Mesenchymal stem cell (in vitro differentiated cells and primary cell): ENCODE measurements at regions not wholly inside any gene's neighbourhood (a gene's known extent, or its start where the extent isn't known, plus 50 kb on each side); places are given as distances from the start of the nearest gene placed in this dataset.

ENCODE experiments used
- DNase-seq: peaks from one replicate; pipeline ENCODE4 v3.0.0-alpha.2; 2013
- H2AFZ ChIP-seq: one replicate; pipeline ENCODE4 v1.6.1; 2013; ENCODE audit warnings: low read depth, mild to moderate bottlenecking, control low read depth, inconsistent platforms, low read length, moderate library complexity
- H2AK5ac ChIP-seq: 2 replicates; pipeline ENCODE4 v1.6.1; 2013; ENCODE audit warnings: low read length, moderate library complexity, mild to moderate bottlenecking, inconsistent platforms; ENCODE audit not compliant: severe bottlenecking
- H2BK120ac ChIP-seq: one replicate; pipeline ENCODE4 v1.6.1; 2013; ENCODE audit warnings: low read depth, mild to moderate bottlenecking, inconsistent platforms, low read length, moderate library complexity
- H2BK12ac ChIP-seq, 2 experiments: one replicate each; pipeline ENCODE4 v1.6.1; 2013; ENCODE audit warnings: inconsistent platforms in 2 of 2, low read length in 2 of 2, mild to moderate bottlenecking in 2 of 2, moderate library complexity in 2 of 2, control low read depth in 1 of 2
- H2BK15ac ChIP-seq: one replicate; pipeline ENCODE4 v1.6.1; 2013; ENCODE audit warnings: mild to moderate bottlenecking, low read depth, inconsistent platforms; ENCODE audit not compliant: poor library complexity, severe bottlenecking
- H2BK5ac ChIP-seq: 2 replicates; pipeline ENCODE4 v1.6.1; 2013; ENCODE audit warnings: low read depth, mild to moderate bottlenecking, low read length, control low read depth, inconsistent platforms; ENCODE audit not compliant: poor library complexity, severe bottlenecking
- H3K14ac ChIP-seq, 2 experiments: one replicate each; pipeline ENCODE4 v1.6.1; 2013; ENCODE audit warnings: inconsistent platforms in 2 of 2, low read length in 2 of 2, control low read depth in 1 of 2, mild to moderate bottlenecking in 1 of 2, moderate library complexity in 1 of 2
- H3K18ac ChIP-seq, 2 experiments: one replicate each; pipeline ENCODE4 v1.6.1; 2013; ENCODE audit warnings: inconsistent platforms in 2 of 2, low read length in 2 of 2, control low read depth in 1 of 2, low read depth in 1 of 2, mild to moderate bottlenecking in 1 of 2
- H3K23ac ChIP-seq, 2 experiments: one replicate each; pipeline ENCODE4 v1.6.1; 2013; ENCODE audit warnings: inconsistent platforms in 2 of 2, low read length in 2 of 2, mild to moderate bottlenecking in 2 of 2, moderate library complexity in 2 of 2, control low read depth in 1 of 2
- H3K27ac ChIP-seq: 2 replicates; pipeline ENCODE4 v1.5.1; 2013; ENCODE audit warnings: mild to moderate bottlenecking, moderate library complexity, low read length, control low read depth, inconsistent platforms; ENCODE audit not compliant: poor library complexity, severe bottlenecking
- H3K27me3 ChIP-seq, 2 experiments: 2 replicates each; pipeline versions ENCODE4 v1.6.1 to v1.7.0; 2013; ENCODE audit warnings: low read length in 2 of 2, mild to moderate bottlenecking in 2 of 2, moderate library complexity in 2 of 2, control low read depth in 1 of 2, inconsistent platforms in 1 of 2; ENCODE audit not compliant: control insufficient read depth in 1 of 2, insufficient read depth in 1 of 2
- H3K36me3 ChIP-seq, 2 experiments: 2 replicates each; pipeline versions ENCODE4 v1.6.1 to v1.7.0; 2013; ENCODE audit warnings: low read length in 2 of 2, control low read depth in 1 of 2, inconsistent platforms in 1 of 2, low read depth in 1 of 2, mild to moderate bottlenecking in 1 of 2; ENCODE audit not compliant: insufficient read depth in 2 of 2, control insufficient read depth in 1 of 2
- H3K4ac ChIP-seq, 2 experiments: one replicate each; pipeline ENCODE4 v1.6.1; 2013; ENCODE audit warnings: inconsistent platforms in 2 of 2, low read length in 2 of 2, mild to moderate bottlenecking in 2 of 2, moderate library complexity in 2 of 2, control low read depth in 1 of 2, low read depth in 1 of 2
- H3K4me1 ChIP-seq: 2 replicates; pipeline ENCODE4 v1.6.1; 2013; ENCODE audit warnings: low read depth, low read length, control low read depth; ENCODE audit not compliant: control insufficient read depth, insufficient read depth
- H3K4me2 ChIP-seq: 2 replicates; pipeline ENCODE4 v1.6.1; 2013; ENCODE audit warnings: low read length, mild to moderate bottlenecking, inconsistent platforms; ENCODE audit not compliant: poor library complexity, severe bottlenecking
- H3K4me3 ChIP-seq, 2 experiments: 2 replicates each; pipeline versions ENCODE4 v1.5.1 to v1.7.0; 2013; ENCODE audit warnings: low read length in 2 of 2, mild to moderate bottlenecking in 2 of 2, control low read depth in 1 of 2, low read depth in 1 of 2; ENCODE audit not compliant: insufficient read depth in 1 of 2
- H3K79me1 ChIP-seq: replicated peaks from 2 replicates; pipeline ENCODE4 v1.6.1; 2013; ENCODE audit warnings: mild to moderate bottlenecking, control low read depth, low read length, inconsistent platforms; ENCODE audit not compliant: poor library complexity, severe bottlenecking
- H3K9ac ChIP-seq: 2 replicates; pipeline ENCODE4 v1.7.0; 2013; ENCODE audit warnings: mild to moderate bottlenecking, low read length, moderate library complexity
- H3K9me3 ChIP-seq: 2 replicates; pipeline ENCODE4 v1.7.0; 2013; ENCODE audit warnings: mild to moderate bottlenecking, low read length; ENCODE audit not compliant: control insufficient read depth
- H4K8ac ChIP-seq: one replicate; pipeline ENCODE4 v1.6.1; 2013; ENCODE audit warnings: inconsistent platforms, mild to moderate bottlenecking, low read length, moderate library complexity
- H4K91ac ChIP-seq: one replicate; pipeline ENCODE4 v1.6.1; 2013; ENCODE audit warnings: mild to moderate bottlenecking, low read length, inconsistent platforms
- WGBS: methylation state at CpG from one replicate; pipeline ENCODE4 v1.1.7; 2013; ENCODE audit warnings: mixed read lengths; 5-methylcytosine and 5-hydroxymethylcytosine counted together

- H3K27ac ChIP-seq: no peak overlapping the region
- H4K8ac ChIP-seq: no peak overlapping the region
- H3K36me3 ChIP-seq: no peaks in the 10 kb centered on the region
- no peak overlapping the region for H2AFZ ChIP-seq
- no peak overlapping the region for H3K23ac ChIP-seq
- H3K9ac ChIP-seq: no peak overlapping the region
- no peaks in the 10 kb centered on the region for H3K9me3 ChIP-seq
- no peak overlapping the region for H2BK120ac ChIP-seq
- H3K18ac ChIP-seq: no peak overlapping the region
- H3K4me1 ChIP-seq: no peaks in the 10 kb centered on the region
- H2BK15ac ChIP-seq: no peak overlapping the region
- H2BK12ac ChIP-seq: no peak overlapping the region
- no peaks in the 10 kb centered on the region for H3K79me1 ChIP-seq
- no peak overlapping the region for H3K4me2 ChIP-seq
- no peaks in the 10 kb centered on the region for H3K27me3 ChIP-seq
- H3K4ac ChIP-seq: no peak overlapping the region
- no peak overlapping the region for H3K14ac ChIP-seq
- no peak overlapping the region for H2BK5ac ChIP-seq
- DNase-seq: no peak
- H2AK5ac ChIP-seq: no peak overlapping the region
- no peak overlapping the region for H3K4me3 ChIP-seq
- no peak overlapping the region for H4K91ac ChIP-seq
Measured at GRCh38 chr13:62065016-62065415, 649.4 kb upstream of the PCDH20 start.

DNA sequence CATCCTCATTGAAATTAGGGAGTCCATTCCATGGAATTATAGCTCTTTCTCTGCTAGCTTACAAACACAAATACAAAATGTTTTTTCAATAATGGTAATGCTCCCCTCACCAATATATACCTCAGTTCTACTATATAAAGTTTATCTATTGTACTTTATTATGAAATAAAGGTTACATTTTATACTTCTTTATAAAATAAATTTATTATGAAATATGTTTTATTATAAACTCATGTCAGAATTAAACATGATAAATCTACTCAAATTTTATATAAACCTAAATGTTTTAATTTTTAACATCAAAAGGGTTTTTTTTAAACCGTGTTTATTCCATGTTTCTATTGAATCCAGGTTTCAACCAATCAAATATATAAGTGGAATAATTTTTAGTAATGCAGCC is 646.1 kb upstream of the PCDH20 start:
- H3K9ac ChIP-seq: no peak overlapping the region
- H3K4me3 ChIP-seq: no peak overlapping the region
- H3K23ac ChIP-seq: no peak overlapping the region
- no peaks in the 10 kb centered on the region for H3K4me1 ChIP-seq
- H2BK120ac ChIP-seq: no peak overlapping the region
- H3K18ac ChIP-seq: no peak overlapping the region
- no peak overlapping the region for H4K91ac ChIP-seq
- no peak overlapping the region for H3K14ac ChIP-seq
- no peak overlapping the region for H3K4ac ChIP-seq
- H3K36me3 ChIP-seq: no peaks in the 10 kb centered on the region
- no peaks in the 10 kb centered on the region for H3K27me3 ChIP-seq
- H2BK15ac ChIP-seq: no peak overlapping the region
- no peaks in the 10 kb centered on the region for H3K9me3 ChIP-seq
- no peak overlapping the region for H2AFZ ChIP-seq
- no peak overlapping the region for H2AK5ac ChIP-seq
- H2BK5ac ChIP-seq: no peak overlapping the region
- no peak overlapping the region for H2BK12ac ChIP-seq
- WGBS: no CpG with 5 or more reads among the region's 1 CpG
- DNase-seq: no peak
- H4K8ac ChIP-seq: no peak overlapping the region
- no peak overlapping the region for H3K4me2 ChIP-seq
- H3K27ac ChIP-seq: no peak overlapping the region
- no peaks in the 10 kb centered on the region for H3K79me1 ChIP-seq

DNA sequence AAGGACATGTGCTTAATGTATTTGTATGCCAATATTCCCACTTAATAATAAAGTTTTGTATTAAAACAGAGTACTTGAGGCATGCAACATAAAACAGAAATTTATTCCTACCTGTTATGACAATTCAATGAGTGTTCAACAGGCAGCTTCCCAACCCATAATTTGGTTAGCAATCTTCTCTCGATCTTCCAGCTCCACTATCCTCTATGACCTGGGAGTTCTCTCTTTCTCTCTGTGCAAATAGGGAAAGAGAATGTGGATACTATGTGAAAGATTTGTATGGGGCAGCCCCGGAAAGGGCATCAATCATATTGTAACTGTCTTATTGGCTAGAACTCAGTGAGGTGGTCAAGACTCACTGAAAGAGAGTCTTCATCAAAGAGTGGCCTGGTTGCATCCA is 644.9 kb upstream of the PCDH20 start:
- Histone ChIP-seq H3K4me2 (no peak overlapping the region), H2BK12ac (no peak overlapping the region), H3K79me1 (no peaks in the 10 kb centered on the region), H2AFZ (no peak overlapping the region), H2BK15ac (no peak overlapping the region), H3K23ac (no peak overlapping the region), H3K4ac (no peak overlapping the region), H3K18ac (no peak overlapping the region), H3K4me1 (no peaks in the 10 kb centered on the region), H2AK5ac (no peak overlapping the region), H2BK5ac (no peak overlapping the region), H3K27ac (no peak overlapping the region), H3K27me3 (no peaks in the 10 kb centered on the region), H4K91ac (no peak overlapping the region), H3K4me3 (no peak overlapping the region), H2BK120ac (no peak overlapping the region), H3K9ac (no peak overlapping the region), H3K9me3 (no peaks in the 10 kb centered on the region), H3K36me3 (no peaks in the 10 kb centered on the region), H3K14ac (no peak overlapping the region), H4K8ac (no peak overlapping the region)
- WGBS: 100% methylated on average over 1 of the region's 2 CpGs
- no peak for DNase-seq

DNA sequence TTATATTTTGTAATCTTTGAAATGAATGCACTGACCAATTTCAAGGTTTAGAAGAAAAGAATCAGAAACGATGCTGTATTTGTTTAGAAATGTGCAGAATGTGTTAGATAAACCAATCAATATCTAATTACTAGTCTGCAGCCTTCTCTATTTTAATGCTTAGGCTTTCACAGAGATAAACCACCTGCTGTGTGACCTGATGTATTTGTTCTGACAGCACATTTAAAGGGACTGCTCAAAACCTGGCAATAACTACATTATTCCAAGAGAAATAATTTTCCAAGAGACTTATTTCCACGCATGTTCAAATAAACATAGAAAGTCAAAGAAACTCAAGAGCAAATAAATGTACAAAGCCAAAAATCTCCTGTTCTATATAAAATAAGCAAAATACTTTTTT is 641.6 kb upstream of the PCDH20 start:
- Histone ChIP-seq H3K27ac (no peak overlapping the region), H3K4me1 (no peaks in the 10 kb centered on the region), H4K91ac (no peak overlapping the region), H3K79me1 (no peaks in the 10 kb centered on the region), H3K4ac (no peak overlapping the region), H2BK5ac (no peak overlapping the region), H4K8ac (no peak overlapping the region), H3K18ac (no peak overlapping the region), H2BK12ac (no peak overlapping the region), H3K9ac (no peak overlapping the region), H2AFZ (no peak overlapping the region), H3K23ac (no peak overlapping the region), H3K14ac (no peak overlapping the region), H2AK5ac (no peak overlapping the region), H3K9me3 (no peaks in the 10 kb centered on the region), H3K36me3 (no peaks in the 10 kb centered on the region), H3K4me3 (no peak overlapping the region), H2BK120ac (no peak overlapping the region), H3K4me2 (no peak overlapping the region), H3K27me3 (no peaks in the 10 kb centered on the region), H2BK15ac (no peak overlapping the region)
- no CpG with 5 or more reads among the region's 2 CpGs for WGBS
- no peak for DNase-seq
